ENCODE measurements at regions not wholly inside any gene's neighbourhood (a gene's known extent, or its start where the extent isn't known, plus 50 kb on each side); places are given as distances from the start of the nearest gene placed in this dataset.
"Not testable (repeated sequence)": the region's sequence is repeated elsewhere in the genome, so short reads cannot be mapped to it uniquely, and the experiment has no call there.

DNA sequence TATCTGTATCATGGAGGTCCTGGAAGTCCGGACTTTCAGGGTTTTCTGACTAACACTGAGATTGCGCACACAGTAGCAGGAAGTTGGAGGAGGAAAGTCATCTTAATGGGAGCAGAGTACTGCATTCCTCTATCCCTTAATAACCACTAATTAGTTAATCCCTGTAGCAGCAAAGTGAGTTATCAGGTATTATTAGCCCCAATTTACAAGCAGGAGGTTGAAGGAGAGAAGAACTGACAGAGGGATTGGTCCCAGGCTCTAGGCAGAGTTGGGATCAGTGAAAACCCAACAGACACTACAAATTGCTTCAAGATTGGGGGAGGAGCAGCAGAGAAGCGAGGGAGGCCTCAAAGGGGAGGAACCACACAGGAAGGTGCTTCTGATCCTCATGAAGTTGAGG, 74.5 kb upstream of the XPA start:
- TF ChIP-seq, protein P1, sequence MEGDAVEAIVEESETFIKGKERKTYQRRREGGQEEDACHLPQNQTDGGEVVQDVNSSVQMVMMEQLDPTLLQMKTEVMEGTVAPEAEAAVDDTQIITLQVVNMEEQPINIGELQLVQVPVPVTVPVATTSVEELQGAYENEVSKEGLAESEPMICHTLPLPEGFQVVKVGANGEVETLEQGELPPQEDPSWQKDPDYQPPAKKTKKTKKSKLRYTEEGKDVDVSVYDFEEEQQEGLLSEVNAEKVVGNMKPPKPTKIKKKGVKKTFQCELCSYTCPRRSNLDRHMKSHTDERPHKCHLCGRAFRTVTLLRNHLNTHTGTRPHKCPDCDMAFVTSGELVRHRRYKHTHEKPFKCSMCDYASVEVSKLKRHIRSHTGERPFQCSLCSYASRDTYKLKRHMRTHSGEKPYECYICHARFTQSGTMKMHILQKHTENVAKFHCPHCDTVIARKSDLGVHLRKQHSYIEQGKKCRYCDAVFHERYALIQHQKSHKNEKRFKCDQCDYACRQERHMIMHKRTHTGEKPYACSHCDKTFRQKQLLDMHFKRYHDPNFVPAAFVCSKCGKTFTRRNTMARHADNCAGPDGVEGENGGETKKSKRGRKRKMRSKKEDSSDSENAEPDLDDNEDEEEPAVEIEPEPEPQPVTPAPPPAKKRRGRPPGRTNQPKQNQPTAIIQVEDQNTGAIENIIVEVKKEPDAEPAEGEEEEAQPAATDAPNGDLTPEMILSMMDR (conservative IDR thresholded peaks at IDR 0.05; ENCODE audit: low read depth, low read length), result no peak
- H3K4me3 ChIP-seq (ENCODE audit: low read depth, low read length), result no peak overlapping the region
- no peak for DNase-seq (ENCODE audit: low read depth)

DNA sequence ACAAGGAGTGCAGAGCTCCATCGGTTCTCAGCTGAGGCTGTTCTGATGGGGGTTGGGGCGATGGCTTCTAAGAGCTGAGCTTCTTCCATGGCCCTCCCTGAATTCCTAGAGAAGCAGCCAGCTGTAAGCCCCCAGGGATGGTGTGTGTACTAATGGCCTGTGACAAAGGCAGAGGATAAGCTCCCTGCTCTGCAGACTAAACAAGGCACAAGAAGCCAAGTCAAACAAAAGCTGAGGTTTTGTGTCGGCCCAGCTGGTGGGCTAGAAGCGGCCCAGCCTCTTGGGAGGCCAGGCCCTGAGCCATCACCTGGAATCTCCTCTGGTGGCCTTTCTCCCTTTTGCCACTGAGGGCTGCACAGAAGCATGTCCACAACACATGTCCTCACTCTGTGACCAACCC, 75.0 kb upstream of the XPA start:
- no peak for DNase-seq (ENCODE audit: low read depth)
- H3K4me3 ChIP-seq (ENCODE audit: low read depth, low read length), result no peak overlapping the region
- TF ChIP-seq, protein P1 (conservative IDR thresholded peaks at IDR 0.05; ENCODE audit: low read depth, low read length), result no peak

DNA sequence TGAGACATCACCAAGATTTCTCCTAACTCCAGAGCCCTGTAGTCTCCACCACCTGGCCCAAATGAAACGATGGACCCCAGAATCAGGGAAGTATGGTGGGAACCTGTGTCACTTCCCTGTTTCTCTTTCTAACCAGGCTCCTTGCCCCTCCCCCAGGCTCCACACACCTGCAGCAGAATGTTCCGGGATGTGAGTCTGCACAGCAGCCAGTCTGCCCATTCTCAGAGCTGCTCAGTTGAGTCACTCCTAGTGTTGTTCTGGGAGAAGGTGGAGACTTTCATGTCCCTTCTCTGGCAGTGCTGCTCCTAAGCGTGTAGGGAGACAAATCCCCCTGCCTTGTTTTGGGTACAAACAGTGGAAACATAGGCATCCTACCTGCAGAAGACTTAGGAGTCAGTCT, 76.0 kb upstream of the XPA start:
- H3K4me3 ChIP-seq (ENCODE audit: low read depth, low read length), result no peak overlapping the region
- TF ChIP-seq, protein P1 (conservative IDR thresholded peaks at IDR 0.05; ENCODE audit: low read depth, low read length), result no peak
- no peak for DNase-seq (ENCODE audit: low read depth)

DNA sequence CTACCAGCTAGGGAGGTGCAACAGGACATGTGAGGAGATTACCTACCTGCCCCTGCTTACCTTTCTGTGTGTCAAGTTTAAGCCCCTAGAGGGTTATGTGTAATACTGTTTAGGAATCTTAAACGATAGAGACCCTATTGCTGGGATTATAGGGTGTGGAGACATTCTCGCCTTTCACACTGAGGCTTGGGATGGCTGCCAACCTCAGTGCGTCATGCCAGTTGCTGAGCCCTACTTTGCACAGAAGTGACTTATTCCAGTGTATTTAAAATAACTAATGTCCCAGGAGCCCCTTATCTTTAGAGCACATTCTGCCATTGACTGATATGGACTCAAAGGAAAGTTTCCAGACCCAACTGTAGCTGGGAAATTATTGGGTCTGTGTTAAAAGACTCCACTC, 76.6 kb upstream of the XPA start:
- DNase-seq (ENCODE audit: low read depth), result peak; percentile 10
- TF ChIP-seq, protein P1 (conservative IDR thresholded peaks at IDR 0.05; ENCODE audit: low read depth, low read length), result no peak
- H3K4me3 ChIP-seq (ENCODE audit: low read depth, low read length), result no peak overlapping the region

DNA sequence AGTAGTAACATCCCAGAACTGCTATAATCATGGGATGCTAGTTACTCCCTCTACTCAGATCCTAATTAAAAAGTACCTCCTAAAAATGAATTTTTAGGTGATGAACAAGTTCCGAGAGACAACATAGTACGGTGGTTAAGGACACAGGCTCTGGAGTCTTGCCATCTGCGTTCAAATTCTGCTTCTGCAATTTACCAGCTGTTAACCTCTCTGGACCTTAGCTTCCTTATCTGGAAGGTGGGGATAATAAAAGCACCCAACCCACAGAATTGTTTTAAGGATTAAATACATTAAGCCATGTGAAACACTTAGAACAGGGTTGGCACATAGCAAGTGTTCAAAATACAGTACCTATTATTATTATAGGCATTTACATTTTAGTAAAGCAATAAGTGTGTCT, 77.5 kb upstream of the XPA start:
- no peak for DNase-seq (ENCODE audit: low read depth)
- H3K4me3 ChIP-seq (ENCODE audit: low read depth, low read length), result no peak overlapping the region
- TF ChIP-seq, protein P1 (conservative IDR thresholded peaks at IDR 0.05; ENCODE audit: low read depth, low read length), result no peak

DNA sequence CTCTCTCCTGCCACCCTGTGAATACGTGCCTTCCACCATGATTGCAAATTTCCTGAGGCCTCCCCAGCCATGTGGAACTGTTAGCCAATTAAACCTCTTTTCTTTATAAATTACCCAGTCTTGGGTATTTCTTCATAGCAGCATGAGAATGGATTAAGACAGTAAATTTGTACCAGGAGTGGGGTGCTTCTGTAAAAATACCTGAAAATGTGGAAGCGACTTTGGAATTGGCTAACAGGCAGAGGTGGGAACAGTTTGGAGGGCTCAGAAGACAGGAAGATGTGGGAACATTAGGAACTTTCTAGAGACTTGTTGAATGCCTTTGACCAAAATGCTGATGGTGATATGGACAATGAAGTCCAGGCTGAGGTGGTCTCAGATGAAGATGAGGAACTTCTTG, 74.3 kb upstream of the FOXE1 start:
- not testable (repeated sequence) for H3K4me3 ChIP-seq (ENCODE audit: low read depth, low read length); DNase-seq (ENCODE audit: low read depth)

DNA sequence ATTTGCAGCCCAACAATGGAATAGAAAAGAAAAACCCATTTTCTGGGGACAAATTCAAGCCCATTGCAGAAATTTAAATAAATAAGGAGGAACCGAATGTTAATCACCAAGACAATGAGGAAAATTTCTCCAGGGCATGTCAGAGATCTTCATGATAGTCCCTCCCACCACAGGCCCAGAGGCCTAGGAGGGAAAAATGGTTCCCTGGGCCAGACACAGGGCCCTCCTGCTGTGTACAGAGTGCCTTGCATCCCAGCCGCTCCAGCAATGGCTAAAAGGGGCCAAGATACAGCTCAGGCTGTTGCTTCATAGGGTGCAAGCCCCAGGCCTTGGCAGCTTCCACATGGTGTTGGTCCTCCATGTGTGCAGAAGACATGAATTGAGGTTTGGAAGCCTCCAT, 73.4 kb upstream of the FOXE1 start:
- TF ChIP-seq, protein P1 (conservative IDR thresholded peaks at IDR 0.05; ENCODE audit: low read depth, low read length), result no peak

DNA sequence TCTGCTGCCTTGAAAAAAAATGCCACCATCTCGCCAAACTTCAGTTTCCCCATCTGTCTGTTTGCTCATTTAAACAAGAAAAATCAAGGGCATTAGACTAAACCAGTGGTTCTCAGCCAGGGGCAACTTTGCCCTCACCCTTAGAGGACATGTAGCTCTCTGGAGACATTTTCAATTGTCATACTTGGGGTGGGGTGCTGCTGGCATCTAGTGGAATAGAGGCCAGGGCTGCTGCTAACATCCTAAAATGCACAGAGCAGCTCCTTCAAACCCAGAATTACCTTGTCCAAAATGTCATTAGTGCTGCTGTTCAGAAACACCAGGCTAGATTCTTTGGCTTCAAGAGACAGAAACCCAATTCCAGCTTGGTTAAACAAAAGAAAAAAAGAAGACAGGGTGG, 71.1 kb upstream of the FOXE1 start:
- no peak for DNase-seq (ENCODE audit: low read depth)
- TF ChIP-seq, protein P1 (conservative IDR thresholded peaks at IDR 0.05; ENCODE audit: low read depth, low read length), result no peak
- H3K4me3 ChIP-seq (ENCODE audit: low read depth, low read length), result no peak overlapping the region

More for the DNA sequence above, 73.4 kb upstream of the FOXE1 start:
- DNase-seq (ENCODE audit: low read depth), result no peak
- H3K4me3 ChIP-seq (ENCODE audit: low read depth, low read length), result no peak overlapping the region
